ENCODE measurements at regions not wholly inside any gene's neighbourhood (a gene's known extent, or its start where the extent isn't known, plus 50 kb on each side); places are given as distances from the start of the nearest gene placed in this dataset.

DNA sequence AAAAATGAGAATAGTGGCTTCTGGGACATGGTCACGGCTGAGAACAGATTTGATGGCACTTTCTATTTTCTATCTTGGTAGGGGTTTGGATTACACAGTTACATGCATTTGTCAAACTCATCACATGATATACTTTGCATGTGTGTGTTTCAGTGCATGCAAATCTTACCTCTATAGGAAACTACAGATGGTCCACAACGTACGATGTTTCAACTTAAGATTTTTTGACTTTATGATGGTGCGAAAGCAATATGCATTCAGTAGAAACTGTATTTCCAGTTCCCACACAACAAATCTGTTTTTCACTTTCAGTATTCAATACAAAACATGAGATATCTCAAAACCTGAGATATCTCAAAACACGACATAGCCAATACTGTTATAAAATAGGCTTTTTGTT, 231.8 kb upstream of the SPTLC3 start:
- dilution Hi-C loops (cut with MboI; ENCODE audit: extremely low pct_ligation_motif_present, low sequenced_read_pairs) = no loop called here
- Histone ChIP-seq H3K27me3 (ENCODE audit: control insufficient read depth in 2 of 2, insufficient read depth in 2 of 2, low read length in 2 of 2) (no peaks in the 10 kb centered on the region), H3K9me3 (replicated peaks; ENCODE audit: control insufficient read depth, insufficient read depth, low read length) (peaks cover 2% of the 10 kb centered on the region), H3K9me1 (replicated peaks; ENCODE audit: control insufficient read depth, extremely low read depth, insufficient read depth, low read length) (no peaks in the 10 kb centered on the region), H2AFZ (ENCODE audit: low read depth, low read length) (no peak overlapping the region), H3K36me3 (ENCODE audit: control insufficient read depth in 2 of 2, extremely low read depth in 1 of 2, insufficient read depth in 2 of 2, low read length in 2 of 2) (no peaks in the 10 kb centered on the region), H3K4me1 (ENCODE audit: control insufficient read depth, extremely low read depth, insufficient read depth, low read length) (no peaks in the 10 kb centered on the region), H4K20me1 (replicated peaks; ENCODE audit: control insufficient read depth, extremely low read depth, insufficient read depth, low read length) (no peaks in the 10 kb centered on the region), H3K27ac (ENCODE audit: insufficient read depth, low read depth, low read length) (no peak overlapping the region), H3K4me3 (replicated peaks in 1 of 3; ENCODE audit: insufficient read depth in 1 of 3, low read depth in 1 of 3, low read length in 3 of 3) (no peak overlapping the region), H3K9ac (replicated peaks; ENCODE audit: extremely low read depth, insufficient read depth, low read length) (no peak overlapping the region), H3K4me2 (ENCODE audit: insufficient read depth, low read length) (no peak overlapping the region), H3K79me2 (ENCODE audit: control insufficient read depth, insufficient read depth, low read length) (no peaks in the 10 kb centered on the region)
- CTCF ChIA-PET = no interaction called here
- FAIRE-seq (no peak), DNase-seq (ENCODE audit: low read depth, low spot score) (no peak)
- intact Hi-C loops (cut with micrococcal nuclease) = no loop called here
- TF ChIP-seq POLR2A (IDR thresholded peaks at IDR 0.05; ENCODE audit: low read depth, low read length) (no peak), EZH2 (IDR thresholded peaks at IDR 0.05; ENCODE audit: borderline replicate concordance, low read depth, low read length, severe bottlenecking) (no peak), MYC (IDR thresholded peaks at IDR 0.05; ENCODE audit: low read depth, low read length) (no peak), JUN (IDR thresholded peaks at IDR 0.05; ENCODE audit: borderline replicate concordance, insufficient read depth, insufficient read length, low read depth) (no peak), GATA2 (IDR thresholded peaks at IDR 0.05; ENCODE audit: insufficient read depth, insufficient read length, low read depth, low read length) (no peak), FOS (IDR thresholded peaks at IDR 0.05; ENCODE audit: borderline replicate concordance, insufficient read depth, low read length) (no peak), POLR2AphosphoS5 (IDR thresholded peaks at IDR 0.05; ENCODE audit: insufficient read depth, low read depth, low read length) (no peak)
- TF ChIP-seq, protein P1, sequence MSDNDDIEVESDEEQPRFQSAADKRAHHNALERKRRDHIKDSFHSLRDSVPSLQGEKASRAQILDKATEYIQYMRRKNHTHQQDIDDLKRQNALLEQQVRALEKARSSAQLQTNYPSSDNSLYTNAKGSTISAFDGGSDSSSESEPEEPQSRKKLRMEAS (IDR thresholded peaks at IDR 0.05; ENCODE audit: insufficient read depth, insufficient read length) = no peak
- TF ChIP-seq, protein P2, sequence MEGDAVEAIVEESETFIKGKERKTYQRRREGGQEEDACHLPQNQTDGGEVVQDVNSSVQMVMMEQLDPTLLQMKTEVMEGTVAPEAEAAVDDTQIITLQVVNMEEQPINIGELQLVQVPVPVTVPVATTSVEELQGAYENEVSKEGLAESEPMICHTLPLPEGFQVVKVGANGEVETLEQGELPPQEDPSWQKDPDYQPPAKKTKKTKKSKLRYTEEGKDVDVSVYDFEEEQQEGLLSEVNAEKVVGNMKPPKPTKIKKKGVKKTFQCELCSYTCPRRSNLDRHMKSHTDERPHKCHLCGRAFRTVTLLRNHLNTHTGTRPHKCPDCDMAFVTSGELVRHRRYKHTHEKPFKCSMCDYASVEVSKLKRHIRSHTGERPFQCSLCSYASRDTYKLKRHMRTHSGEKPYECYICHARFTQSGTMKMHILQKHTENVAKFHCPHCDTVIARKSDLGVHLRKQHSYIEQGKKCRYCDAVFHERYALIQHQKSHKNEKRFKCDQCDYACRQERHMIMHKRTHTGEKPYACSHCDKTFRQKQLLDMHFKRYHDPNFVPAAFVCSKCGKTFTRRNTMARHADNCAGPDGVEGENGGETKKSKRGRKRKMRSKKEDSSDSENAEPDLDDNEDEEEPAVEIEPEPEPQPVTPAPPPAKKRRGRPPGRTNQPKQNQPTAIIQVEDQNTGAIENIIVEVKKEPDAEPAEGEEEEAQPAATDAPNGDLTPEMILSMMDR (IDR thresholded peaks at IDR 0.05; ENCODE audit: extremely low read depth in 1 of 2, insufficient read depth in 1 of 2, low read depth in 1 of 2, low read length in 2 of 2) = no peak
- POLR2A ChIA-PET = no interaction called here
- no TSS peak for BruUV-seq (replicated peaks)
